ENCODE measurements at regions not wholly inside any gene's neighbourhood (a gene's known extent, or its start where the extent isn't known, plus 50 kb on each side); places are given as distances from the start of the nearest gene placed in this dataset.

GRCh38 chr2:88870267-88870839 is 178.9 kb downstream of the RPIA start:
- Histone ChIP-seq H4K8ac (replicated peaks; ENCODE audit: insufficient read length, low read depth, low read length) (no peak overlapping the region), H2AFZ (ENCODE audit: low read length) (no peak overlapping the region), H3T11ph (ENCODE audit: low read length) (no peak overlapping the region), H3K9me3 (ENCODE audit: control insufficient read depth, low read depth, low read length) (peaks cover 11% of the 10 kb centered on the region), H2BK20ac (ENCODE audit: low read depth, low read length, poor library complexity, severe bottlenecking) (no peak overlapping the region), H2BK15ac (ENCODE audit: low read depth, low read length) (no peak overlapping the region), H2BK5ac (ENCODE audit: insufficient read length, low read length) (no peak overlapping the region), H3K4me2 (ENCODE audit: insufficient read depth, insufficient read length, low read length) (no peak overlapping the region), H3K4ac (ENCODE audit: low read depth, low read length) (no peak overlapping the region), H3K27ac (ENCODE audit: insufficient read length, low read depth, low read length) (no peak overlapping the region), H2BK120ac (ENCODE audit: low read depth, low read length, poor library complexity, severe bottlenecking) (no peak overlapping the region), H3K27me3 (ENCODE audit: insufficient read depth, low read length) (no peaks in the 10 kb centered on the region), H4K20me1 (ENCODE audit: control insufficient read depth, insufficient read depth, insufficient read length) (no peaks in the 10 kb centered on the region), H3K18ac (ENCODE audit: insufficient read length, low read depth, low read length) (no peak overlapping the region), H3K23me2 (ENCODE audit: insufficient read length, low read depth, low read length, poor library complexity, severe bottlenecking) (no peaks in the 10 kb centered on the region), H2BK12ac (ENCODE audit: insufficient read length, low read depth, low read length) (no peak overlapping the region), H3K56ac (ENCODE audit: insufficient read length, low read depth, low read length) (no peak overlapping the region), H4K91ac (ENCODE audit: insufficient read length, low read depth, low read length) (no peak overlapping the region), H3K4me1 (ENCODE audit: insufficient read depth, low read length) (no peaks in the 10 kb centered on the region), H3K9ac (ENCODE audit: extremely low read depth, insufficient read length, low read length) (no peak overlapping the region), H4K5ac (ENCODE audit: insufficient read length, low read depth, low read length) (no peak overlapping the region), H3K23ac (ENCODE audit: insufficient read length, low read depth, low read length) (no peak overlapping the region), H2AK5ac (ENCODE audit: insufficient read length, low read length) (no peak overlapping the region), H3K79me1 (ENCODE audit: insufficient read depth, low read depth, low read length, poor library complexity, severe bottlenecking) (no peaks in the 10 kb centered on the region), H3K79me2 (ENCODE audit: insufficient read depth, low read length) (no peaks in the 10 kb centered on the region), H3K14ac (ENCODE audit: insufficient read depth, low read length) (no peak overlapping the region)
- no peak overlapping the region; a peak in 1 of 7 replicates for H3K27ac Mint-ChIP-seq
- H3K4me3 Mint-ChIP-seq: no peak overlapping the region
- TF ChIP-seq CTCF (conservative IDR thresholded peaks at IDR 0.05): no peak
- no peaks in the 10 kb centered on the region for H3K4me1 Mint-ChIP-seq
- peaks cover 8% of the 10 kb centered on the region for H3K27me3 Mint-ChIP-seq (ENCODE audit: low read depth)
- H3K36me3 Mint-ChIP-seq (ENCODE audit: insufficient read depth in 1 of 3, low read depth in 3 of 3): peaks cover 0 to 15% (median 0%) of the 10 kb centered on the region in 3 experiments; a peak in 2 of 7 replicates
- H3K9me3 Mint-ChIP-seq: peaks cover 55 to 88% of the 10 kb centered on the region in 2 experiments
- no peak for DNase-seq
- WGBS (ENCODE audit: extremely low coverage, insufficient read length, low lambda C conversion rate): no CpG with 5 or more reads among the region's 2 CpGs
